Tibial artery (tissue), 4 donors: ENCODE measurements at regions not wholly inside any gene's neighbourhood (a gene's known extent, or its start where the extent isn't known, plus 50 kb on each side); places are given as distances from the start of the nearest gene placed in this dataset.

ENCODE experiments used
- DNase-seq, 2 donors: peaks; one replicate each; pipeline ENCODE4 v3.0.0-alpha.2; 2019
- H3K27ac ChIP-seq, 2 donors: fragments of 200-600 bp; sonication (generic) in 1 of 2; 1 replicate in 1 of 2; 2 replicates in 1 of 2; pipeline ENCODE4 v1.5.1; 2018 to 2019; ENCODE audit warnings: mild to moderate bottlenecking in 1 of 2
- H3K27me3 ChIP-seq, 2 donors: fragments of 200-600 bp; sonication (generic) in 1 of 2; one replicate each; pipeline versions ENCODE4 v1.5.1 to v1.6.0; 2016 to 2019
- H3K36me3 ChIP-seq, 3 donors: fragments of 200-600 bp; sonication (generic) in 2 of 3; one replicate each; pipeline ENCODE4 v1.5.1; 2016 to 2019; ENCODE audit warnings: mild to moderate bottlenecking in 2 of 3
- H3K4me1 ChIP-seq, 4 donors: fragments of 200-600 bp; sonication (generic) in 2 of 4; 1 replicate in 3 of 4; 2 replicates in 1 of 4; pipeline ENCODE4 v1.5.1; 2016 to 2019
- H3K4me3 ChIP-seq, 2 donors: fragments of 200-600 bp; sonication (generic) in 1 of 2; 1 replicate in 1 of 2; 2 replicates in 1 of 2; pipeline ENCODE4 v1.5.1; 2018 to 2019; ENCODE audit warnings: mild to moderate bottlenecking in 2 of 2
- H3K9me3 ChIP-seq, 3 donors: fragments of 200-600 bp; sonication (generic) in 1 of 3; one replicate each; pipeline ENCODE4 v1.5.1; 2016 to 2019
- CTCF ChIP-seq, 2 experiments: fragments of 200-600 bp in 1 of 2; fragments of 450-650 bp in 1 of 2; IDR thresholded peaks; one replicate each; pipeline ENCODE4 v1.5.1; 2017 to 2019; ENCODE audit warnings: antibody characterized with exemption in 2 of 2, mild to moderate bottlenecking in 1 of 2, moderate library complexity in 1 of 2
- intact Hi-C: fragments of 100-400 bp; cut with DNase I; formaldehyde crosslinking; loops from one replicate; pipeline ENCODE4 v1.15.0; 2023; ENCODE audit warnings: low total_unique reads

- H3K36me3 ChIP-seq = no peaks in the 10 kb centered on the region
- TF ChIP-seq CTCF (IDR thresholded peaks at IDR 0.05) = no peak
- no peaks in the 10 kb centered on the region for H3K4me1 ChIP-seq
These were observed 98.5 kb upstream of the CTSO start for GRCh38 chr4:156052116-156052515.

GRCh38 chr4:156038772-156039171, 85.1 kb upstream of the CTSO start:
- no peak for DNase-seq
- no peaks in the 10 kb centered on the region for H3K36me3 ChIP-seq
- no peaks in the 10 kb centered on the region for H3K9me3 ChIP-seq
- intact Hi-C loops = no loop called here
- H3K4me3 ChIP-seq = no peak overlapping the region
- no peak for TF ChIP-seq CTCF (IDR thresholded peaks at IDR 0.05)
- no peak overlapping the region for H3K27ac ChIP-seq
- H3K27me3 ChIP-seq = no peaks in the 10 kb centered on the region
- H3K4me1 ChIP-seq = no peaks in the 10 kb centered on the region

More at GRCh38 chr4:156052116-156052515, 98.5 kb upstream of the CTSO start:
- DNase-seq = no peak
- Histone ChIP-seq H3K27ac (no peak overlapping the region), H3K9me3 (no peaks in the 10 kb centered on the region), H3K27me3 (no peaks in the 10 kb centered on the region), H3K4me3 (no peak overlapping the region)
- intact Hi-C loops = no loop called here

- no peak for DNase-seq
- no peak for TF ChIP-seq CTCF (IDR thresholded peaks at IDR 0.05)
- Histone ChIP-seq H3K36me3 (no peaks in the 10 kb centered on the region), H3K27ac (no peak overlapping the region), H3K4me1 (no peaks in the 10 kb centered on the region), H3K27me3 (no peaks in the 10 kb centered on the region), H3K9me3 (no peaks in the 10 kb centered on the region), H3K4me3 (no peak overlapping the region)
- intact Hi-C loops = no loop called here
These were observed 82.8 kb upstream of the CTSO start for GRCh38 chr4:156036496-156036895.

GRCh38 chr4:156029691-156030090, 76.0 kb upstream of the CTSO start:
- intact Hi-C loops = no loop called here
- Histone ChIP-seq H3K4me1 (no peaks in the 10 kb centered on the region), H3K27me3 (no peaks in the 10 kb centered on the region), H3K4me3 (no peak overlapping the region), H3K36me3 (no peaks in the 10 kb centered on the region), H3K27ac (no peak overlapping the region), H3K9me3 (no peaks in the 10 kb centered on the region)
- DNase-seq = no peak
- TF ChIP-seq CTCF (IDR thresholded peaks at IDR 0.05) = no peak

GRCh38 chr4:156021298-156021697, 67.6 kb upstream of the CTSO start:
- no peaks in the 10 kb centered on the region for H3K9me3 ChIP-seq
- H3K4me1 ChIP-seq = no peaks in the 10 kb centered on the region
- no peak for DNase-seq
- H3K27me3 ChIP-seq = no peaks in the 10 kb centered on the region
- no peaks in the 10 kb centered on the region for H3K36me3 ChIP-seq
- TF ChIP-seq CTCF (IDR thresholded peaks at IDR 0.05) = no peak
- H3K27ac ChIP-seq = no peak overlapping the region
- intact Hi-C loops = no loop called here
- no peak overlapping the region for H3K4me3 ChIP-seq

GRCh38 chr4:156019246-156019645, 65.6 kb upstream of the CTSO start:
- no peak overlapping the region for H3K4me3 ChIP-seq
- DNase-seq = no peak
- H3K27ac ChIP-seq = no peak overlapping the region
- TF ChIP-seq CTCF (IDR thresholded peaks at IDR 0.05) = no peak
- no peaks in the 10 kb centered on the region for H3K36me3 ChIP-seq
- H3K27me3 ChIP-seq = no peaks in the 10 kb centered on the region
- no peaks in the 10 kb centered on the region for H3K9me3 ChIP-seq
- H3K4me1 ChIP-seq = no peaks in the 10 kb centered on the region
- intact Hi-C loops = loop anchor here (5.0 kb wide), 1 partner anchor 1742 kb away; no protein-coding TSS in a partner anchor
